ENCODE measurements at regions not wholly inside any gene's neighbourhood (a gene's known extent, or its start where the extent isn't known, plus 50 kb on each side); places are given as distances from the start of the nearest gene placed in this dataset.

DNA sequence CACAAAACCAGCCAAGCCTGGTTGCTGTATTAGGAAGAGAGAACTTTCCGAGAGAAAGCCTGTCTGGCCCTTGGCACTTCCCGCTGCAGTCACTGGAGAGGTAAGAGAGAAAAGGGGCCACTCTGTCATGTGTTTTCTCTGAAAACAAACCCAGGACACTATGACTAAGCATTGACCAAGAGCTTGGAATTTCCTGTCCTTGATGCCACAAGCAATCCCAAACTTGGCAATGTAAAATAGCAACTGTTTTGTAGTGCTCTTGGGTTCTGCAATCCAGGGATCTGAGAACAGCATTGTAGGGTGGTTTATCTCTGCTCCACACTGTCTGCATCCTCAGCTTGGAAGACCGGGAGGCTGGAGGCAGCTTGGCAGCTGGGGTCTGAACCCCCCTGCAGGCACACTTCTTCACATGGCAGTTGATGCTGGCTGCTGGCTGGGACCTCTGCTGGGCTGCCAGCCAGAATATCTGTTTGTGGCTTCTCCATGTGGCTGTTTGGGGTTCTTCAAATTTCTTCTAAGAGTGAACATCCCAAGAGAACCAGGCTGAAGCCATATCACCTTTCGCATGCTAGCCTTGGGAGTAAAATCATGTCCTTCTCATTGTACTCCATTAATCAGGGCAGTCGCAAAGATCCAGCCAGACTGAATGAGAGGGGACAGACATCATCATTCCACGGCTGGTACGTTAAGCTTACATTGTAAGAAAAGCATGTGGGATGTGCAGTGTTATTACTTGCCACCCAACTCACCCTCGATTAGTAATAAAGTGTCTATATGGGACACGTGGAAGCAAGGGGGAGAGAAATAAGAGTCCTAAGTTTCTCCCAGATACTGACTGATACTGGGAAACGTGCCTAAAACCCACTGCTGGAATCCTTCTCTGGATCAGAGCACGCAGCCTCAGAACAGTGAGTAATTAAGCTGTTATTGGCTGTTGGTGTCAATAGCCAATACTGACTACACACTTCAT lies 537.4 kb upstream of the B3GAT1 start:
- TF ChIP-seq, protein P1, sequence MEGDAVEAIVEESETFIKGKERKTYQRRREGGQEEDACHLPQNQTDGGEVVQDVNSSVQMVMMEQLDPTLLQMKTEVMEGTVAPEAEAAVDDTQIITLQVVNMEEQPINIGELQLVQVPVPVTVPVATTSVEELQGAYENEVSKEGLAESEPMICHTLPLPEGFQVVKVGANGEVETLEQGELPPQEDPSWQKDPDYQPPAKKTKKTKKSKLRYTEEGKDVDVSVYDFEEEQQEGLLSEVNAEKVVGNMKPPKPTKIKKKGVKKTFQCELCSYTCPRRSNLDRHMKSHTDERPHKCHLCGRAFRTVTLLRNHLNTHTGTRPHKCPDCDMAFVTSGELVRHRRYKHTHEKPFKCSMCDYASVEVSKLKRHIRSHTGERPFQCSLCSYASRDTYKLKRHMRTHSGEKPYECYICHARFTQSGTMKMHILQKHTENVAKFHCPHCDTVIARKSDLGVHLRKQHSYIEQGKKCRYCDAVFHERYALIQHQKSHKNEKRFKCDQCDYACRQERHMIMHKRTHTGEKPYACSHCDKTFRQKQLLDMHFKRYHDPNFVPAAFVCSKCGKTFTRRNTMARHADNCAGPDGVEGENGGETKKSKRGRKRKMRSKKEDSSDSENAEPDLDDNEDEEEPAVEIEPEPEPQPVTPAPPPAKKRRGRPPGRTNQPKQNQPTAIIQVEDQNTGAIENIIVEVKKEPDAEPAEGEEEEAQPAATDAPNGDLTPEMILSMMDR (IDR thresholded peaks at IDR 0.05; ENCODE audit: low read length, missing control alignments) = no peak
- peak; percentile 86 for DNase-seq (ENCODE audit: low read depth)

DNA sequence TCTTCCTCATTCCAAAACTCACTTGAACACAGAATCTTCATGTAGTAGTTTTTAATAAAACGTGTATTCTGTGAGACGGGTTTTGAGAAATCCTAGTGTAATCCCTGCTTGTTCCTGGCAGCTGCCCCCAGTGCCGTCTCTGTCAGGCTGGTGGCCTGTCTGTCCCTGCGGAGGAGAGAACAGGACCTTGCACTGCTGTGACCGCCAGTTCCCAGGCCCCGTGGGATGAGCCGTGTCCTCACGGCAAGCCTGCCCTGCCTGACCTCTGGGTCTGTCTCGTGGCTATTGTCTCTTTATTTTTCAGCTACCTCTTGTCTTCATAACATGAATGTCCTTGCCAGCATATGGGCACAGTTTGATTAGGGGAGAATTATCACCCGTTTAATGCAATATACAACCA lies 535.5 kb upstream of the B3GAT1 start:
- no peak for DNase-seq (ENCODE audit: low read depth)
- H3K4me3 ChIP-seq (replicated peaks; ENCODE audit: low read depth, low read length) = no peak overlapping the region
- TF ChIP-seq, protein P1 (IDR thresholded peaks at IDR 0.05; ENCODE audit: low read length, missing control alignments) = no peak

More for the DNA sequence above, 537.4 kb upstream of the B3GAT1 start:
- H3K4me3 ChIP-seq (replicated peaks; ENCODE audit: low read depth, low read length) = no peak overlapping the region

DNA sequence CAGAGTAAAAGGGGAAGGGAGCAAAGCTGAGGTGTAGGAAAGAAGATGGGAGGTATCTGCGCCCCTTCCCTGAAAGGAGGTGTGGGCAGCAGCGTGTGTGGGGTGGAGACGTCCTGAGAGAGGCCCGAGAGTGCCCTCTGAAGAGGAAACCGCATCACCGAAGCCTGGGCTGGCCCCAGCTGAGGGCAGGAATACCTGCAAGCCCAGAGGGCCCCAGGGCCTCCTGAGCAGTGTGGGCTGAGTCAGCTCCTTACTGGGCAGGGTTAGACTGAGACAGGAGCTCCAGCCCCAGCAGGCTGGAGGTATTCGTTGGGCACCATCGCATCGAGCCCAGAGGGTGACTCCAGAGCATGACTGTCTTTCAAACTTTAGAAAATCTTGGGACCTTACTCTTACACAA lies 534.0 kb upstream of the B3GAT1 start:
- no peak for DNase-seq (ENCODE audit: low read depth)
- TF ChIP-seq, protein P1 (IDR thresholded peaks at IDR 0.05; ENCODE audit: low read length, missing control alignments) = no peak

DNA sequence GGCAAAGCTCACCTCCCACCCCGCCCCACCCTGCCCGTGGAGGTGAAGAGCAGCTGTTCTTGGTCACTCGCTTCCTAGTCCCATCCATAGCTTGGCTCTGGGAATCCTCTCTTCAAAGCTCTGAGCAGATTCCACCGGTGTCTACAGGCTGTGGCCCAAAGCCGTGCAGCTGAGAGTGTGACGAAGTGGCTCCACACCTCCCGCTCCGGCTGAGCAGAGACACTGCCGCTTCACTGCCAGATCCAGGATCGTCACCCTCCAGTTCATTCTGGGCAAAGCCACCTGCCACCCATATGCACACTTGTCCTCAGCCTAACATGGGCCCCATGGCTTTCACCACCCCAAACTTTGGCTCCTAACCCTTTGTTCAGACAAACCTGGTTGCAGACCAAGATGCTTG lies 532.9 kb upstream of the B3GAT1 start:
- no peak for DNase-seq (ENCODE audit: low read depth)
- no peak overlapping the region for H3K4me3 ChIP-seq (replicated peaks; ENCODE audit: low read depth, low read length)
- TF ChIP-seq, protein P1 (IDR thresholded peaks at IDR 0.05; ENCODE audit: low read length, missing control alignments) = no peak

More for the DNA sequence above, 534.0 kb upstream of the B3GAT1 start:
- no peak overlapping the region for H3K4me3 ChIP-seq (replicated peaks; ENCODE audit: low read depth, low read length)

DNA sequence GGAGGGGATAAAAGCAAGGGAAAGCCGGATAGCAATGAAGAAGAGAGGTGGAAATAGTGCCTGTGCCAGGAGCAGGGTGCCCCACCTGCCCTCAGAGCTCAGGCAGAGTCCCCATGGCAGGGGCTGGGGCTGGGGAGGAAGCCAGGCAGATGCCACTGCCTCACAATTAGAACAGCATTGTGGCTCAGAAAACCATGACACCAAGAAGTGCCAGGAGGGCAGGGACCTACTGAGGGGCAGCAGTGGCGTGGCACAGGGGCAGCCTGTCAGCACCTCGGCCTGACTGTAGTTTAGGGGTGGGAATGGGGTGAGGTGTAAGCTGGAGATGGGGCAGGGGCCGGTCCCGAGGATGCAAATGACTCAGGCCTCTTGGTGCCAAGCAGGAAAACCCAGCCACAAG lies 532.1 kb upstream of the B3GAT1 start:
- TF ChIP-seq, protein P1 (IDR thresholded peaks at IDR 0.05; ENCODE audit: low read length, missing control alignments) = no peak
- DNase-seq (ENCODE audit: low read depth) = no peak
- no peak overlapping the region for H3K4me3 ChIP-seq (replicated peaks; ENCODE audit: low read depth, low read length)

DNA sequence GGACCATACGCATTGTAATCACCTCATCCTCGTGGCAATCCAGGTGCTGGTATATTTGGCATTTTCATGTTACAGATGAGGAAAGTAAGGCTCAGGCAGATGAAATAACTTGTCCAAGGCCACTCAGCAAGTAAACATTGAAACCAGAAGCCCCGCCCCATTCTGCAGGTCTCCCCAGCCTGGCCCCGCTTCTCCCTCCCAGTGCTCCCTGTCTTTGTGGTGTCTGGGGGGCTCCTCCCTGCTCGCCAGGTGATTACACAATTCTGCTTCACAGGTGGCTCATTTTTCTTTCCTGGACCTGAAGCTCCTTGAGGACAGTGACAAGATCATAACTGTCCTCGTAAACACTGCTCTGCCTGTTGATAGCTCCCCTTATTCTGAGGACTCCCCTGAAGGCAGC lies 531.5 kb upstream of the B3GAT1 start:
- DNase-seq (ENCODE audit: low read depth) = no peak
- H3K4me3 ChIP-seq (replicated peaks; ENCODE audit: low read depth, low read length) = no peak overlapping the region
- TF ChIP-seq, protein P1 (IDR thresholded peaks at IDR 0.05; ENCODE audit: low read length, missing control alignments) = no peak

Measured in fibroblast of pulmonary artery (primary cell).